Vagina (tissue), 2 donors: ENCODE measurements at regions not wholly inside any gene's neighbourhood (a gene's known extent, or its start where the extent isn't known, plus 50 kb on each side); places are given as distances from the start of the nearest gene placed in this dataset.

Experiments used
- POLR2AphosphoS5 ChIP-seq, 2 donors: sonication (generic); formaldehyde crosslinking; IDR thresholded peaks; one replicate each; pipeline ENCODE4 v1.9.0; 2017; ENCODE audit warnings: antibody characterized with exemption in 2 of 2, mild to moderate bottlenecking in 2 of 2, low read depth in 1 of 2; ENCODE audit not compliant: insufficient read depth in 1 of 2
- TF ChIP-seq, protein P1 (sequence below), 3 experiments: fragments of 450-650 bp in 2 of 3; fragments of 200-600 bp in 1 of 3; sonication (generic) in 1 of 3; IDR thresholded peaks; one replicate each; pipeline ENCODE4 v1.5.1; 2017 to 2019; ENCODE audit warnings: antibody characterized with exemption in 3 of 3, mild to moderate bottlenecking in 2 of 3, moderate library complexity in 2 of 3

DNA sequence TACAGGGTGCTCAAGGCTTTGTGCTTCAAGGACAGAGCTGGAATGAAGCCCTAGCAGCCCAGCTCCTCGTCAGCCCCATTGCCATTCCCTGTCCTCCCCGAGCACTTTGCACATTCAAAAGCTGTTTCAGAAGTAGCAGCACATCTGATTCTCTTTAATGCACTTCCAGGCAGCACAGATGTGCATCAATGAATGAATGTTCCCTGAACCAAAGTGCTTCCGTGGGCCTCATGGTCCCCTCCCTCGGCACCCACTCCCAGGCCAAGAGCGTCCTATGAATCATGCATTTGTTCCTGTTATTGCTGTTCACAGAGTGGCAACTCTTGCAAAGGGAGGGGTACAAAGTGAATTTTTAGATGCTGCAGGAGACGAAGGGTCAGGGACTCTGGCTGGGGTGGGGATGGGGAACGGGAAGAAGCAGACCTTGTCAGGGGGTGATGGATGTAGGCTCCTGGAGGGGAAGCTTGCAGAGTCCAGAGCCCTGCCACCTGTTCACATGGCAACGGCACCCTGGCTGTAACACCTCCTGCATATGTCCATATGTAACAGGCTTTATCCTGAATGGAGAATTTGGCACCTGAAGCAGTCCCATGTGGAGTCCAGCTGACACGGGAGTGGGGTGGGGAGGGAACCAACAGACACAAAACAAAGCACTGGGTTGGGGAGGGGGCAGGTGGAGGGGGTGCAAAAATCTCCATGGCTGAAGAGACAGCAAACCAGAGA, 62.2 kb upstream of the BAIAP2L1 start:
- TF ChIP-seq, protein P1, sequence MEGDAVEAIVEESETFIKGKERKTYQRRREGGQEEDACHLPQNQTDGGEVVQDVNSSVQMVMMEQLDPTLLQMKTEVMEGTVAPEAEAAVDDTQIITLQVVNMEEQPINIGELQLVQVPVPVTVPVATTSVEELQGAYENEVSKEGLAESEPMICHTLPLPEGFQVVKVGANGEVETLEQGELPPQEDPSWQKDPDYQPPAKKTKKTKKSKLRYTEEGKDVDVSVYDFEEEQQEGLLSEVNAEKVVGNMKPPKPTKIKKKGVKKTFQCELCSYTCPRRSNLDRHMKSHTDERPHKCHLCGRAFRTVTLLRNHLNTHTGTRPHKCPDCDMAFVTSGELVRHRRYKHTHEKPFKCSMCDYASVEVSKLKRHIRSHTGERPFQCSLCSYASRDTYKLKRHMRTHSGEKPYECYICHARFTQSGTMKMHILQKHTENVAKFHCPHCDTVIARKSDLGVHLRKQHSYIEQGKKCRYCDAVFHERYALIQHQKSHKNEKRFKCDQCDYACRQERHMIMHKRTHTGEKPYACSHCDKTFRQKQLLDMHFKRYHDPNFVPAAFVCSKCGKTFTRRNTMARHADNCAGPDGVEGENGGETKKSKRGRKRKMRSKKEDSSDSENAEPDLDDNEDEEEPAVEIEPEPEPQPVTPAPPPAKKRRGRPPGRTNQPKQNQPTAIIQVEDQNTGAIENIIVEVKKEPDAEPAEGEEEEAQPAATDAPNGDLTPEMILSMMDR (IDR thresholded peaks at IDR 0.05) = no peak
- TF ChIP-seq POLR2AphosphoS5 (IDR thresholded peaks at IDR 0.05; ENCODE audit: insufficient read depth in 1 of 2, low read depth in 1 of 2) = no peak
